ENCODE measurements at regions not wholly inside any gene's neighbourhood (a gene's known extent, or its start where the extent isn't known, plus 50 kb on each side); places are given as distances from the start of the nearest gene placed in this dataset.

DNA sequence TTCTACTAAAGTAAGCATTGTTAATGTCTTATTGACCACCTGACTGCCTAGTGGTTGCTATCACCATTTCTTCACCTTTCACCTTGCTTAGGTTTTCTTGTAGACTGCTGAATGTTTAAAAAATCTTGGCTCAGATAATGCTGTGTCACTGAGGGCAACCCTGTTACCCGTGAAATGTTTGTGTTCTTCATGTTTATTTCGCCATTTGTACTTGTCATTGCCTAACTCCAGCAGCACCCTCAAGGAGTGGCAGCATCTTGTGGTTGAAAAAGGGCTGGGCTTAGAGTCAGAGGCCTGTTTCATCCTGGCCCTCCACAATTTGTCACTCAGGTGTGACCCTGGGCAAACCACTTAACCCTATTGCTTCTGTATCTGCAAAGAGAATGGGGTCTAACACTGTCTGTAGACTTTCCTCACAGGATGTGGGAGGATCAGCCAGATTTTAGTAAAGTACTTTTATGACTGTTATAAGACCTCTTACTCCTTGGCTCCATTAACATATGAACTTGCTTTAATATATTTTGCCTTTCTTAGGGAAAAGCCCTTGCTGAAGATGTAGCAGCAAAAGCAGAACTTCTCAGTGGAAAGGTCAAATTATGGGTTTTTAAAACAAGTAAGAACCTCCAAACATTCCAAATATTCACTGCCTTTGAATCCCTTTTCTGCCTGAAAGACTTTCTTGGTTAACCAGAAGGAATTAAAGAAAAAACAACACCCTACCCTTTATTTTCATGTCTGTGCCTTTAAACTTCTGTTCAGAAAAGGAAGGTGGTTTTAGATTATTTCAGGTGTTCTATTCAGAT is 154.5 kb upstream of the C11orf87 start:
- no peak for DNase-seq (ENCODE audit: low spot score)

DNA sequence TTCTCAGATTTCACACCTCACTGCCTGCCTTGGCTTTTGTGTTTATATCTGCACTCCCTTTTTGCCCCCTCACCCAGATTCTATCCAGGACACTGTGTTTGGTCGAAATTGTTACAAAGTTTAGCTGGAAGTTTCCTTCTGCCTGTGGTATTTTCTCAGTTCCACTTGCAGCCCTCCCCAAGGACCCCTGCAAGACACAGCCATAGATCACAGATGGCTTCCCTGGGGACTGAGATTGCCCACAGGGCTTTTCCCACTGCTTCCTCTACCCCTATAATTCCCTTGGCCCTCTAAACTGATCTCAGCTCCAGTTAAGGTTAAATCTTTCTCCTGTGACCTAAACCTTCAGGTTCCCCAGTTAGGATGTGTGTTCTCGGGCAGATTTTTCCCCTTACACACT is 146.1 kb upstream of the C11orf87 start:
- no peak for DNase-seq (ENCODE audit: low spot score)

DNA sequence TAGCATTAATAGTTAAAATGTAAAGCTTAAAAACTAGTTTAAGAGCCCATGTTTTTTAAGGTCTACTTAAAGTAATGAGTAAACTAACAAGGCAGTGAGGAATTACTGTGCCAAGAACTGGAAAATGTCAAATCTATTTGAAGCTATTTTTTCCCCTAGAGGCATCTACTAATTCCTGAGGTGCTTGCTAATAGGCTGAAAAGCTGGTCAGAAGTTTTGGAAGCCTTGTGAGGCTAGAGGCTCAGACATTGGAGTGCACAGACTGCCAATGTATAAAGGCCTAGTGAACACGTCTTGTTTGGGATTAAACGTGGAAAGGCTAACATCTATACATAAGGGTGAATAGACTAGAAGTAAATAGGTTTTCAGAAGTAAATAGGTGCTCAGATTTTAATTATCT is 136.5 kb upstream of the C11orf87 start:
- DNase-seq (ENCODE audit: low spot score): no peak

DNA sequence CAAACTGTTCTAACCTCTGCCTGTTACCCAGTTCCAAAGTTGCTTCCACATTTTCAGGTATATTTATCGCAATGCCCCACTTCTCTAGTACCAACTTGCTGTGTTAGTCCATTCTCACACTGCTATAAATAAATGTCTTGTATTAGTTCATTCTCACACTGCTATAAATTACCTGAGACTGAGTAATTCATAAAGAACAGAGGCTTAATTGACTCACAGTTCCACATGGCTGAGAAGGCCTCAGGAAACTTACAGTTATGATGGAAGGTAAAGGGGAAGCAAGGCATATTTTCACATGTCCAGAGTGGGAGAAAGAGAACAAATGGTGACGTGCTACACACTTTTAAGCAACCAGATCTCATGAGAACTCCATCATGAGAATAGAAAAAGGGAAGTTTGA is 130.4 kb upstream of the C11orf87 start:
- no peak for DNase-seq (ENCODE audit: low spot score)

DNA sequence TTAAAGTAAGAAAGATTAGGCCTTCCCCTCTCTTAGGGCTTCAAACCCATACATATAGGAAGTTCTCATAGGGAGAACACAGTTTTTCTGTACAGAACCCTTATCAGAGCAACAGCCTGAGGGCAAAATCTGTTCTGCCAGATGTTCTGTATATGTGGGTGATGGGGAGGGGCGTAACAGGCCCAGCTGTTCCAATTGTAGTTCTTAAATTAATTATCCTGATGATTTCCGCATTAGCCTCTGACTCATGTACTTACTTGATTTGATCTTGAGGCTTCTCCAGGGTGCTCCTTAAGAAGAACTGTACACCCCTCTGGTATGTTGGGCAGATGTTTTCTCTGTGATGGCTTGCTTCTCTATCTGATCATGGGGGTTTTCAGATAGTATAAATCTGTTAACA is 123.1 kb upstream of the C11orf87 start:
- no peak for DNase-seq (ENCODE audit: low spot score)

DNA sequence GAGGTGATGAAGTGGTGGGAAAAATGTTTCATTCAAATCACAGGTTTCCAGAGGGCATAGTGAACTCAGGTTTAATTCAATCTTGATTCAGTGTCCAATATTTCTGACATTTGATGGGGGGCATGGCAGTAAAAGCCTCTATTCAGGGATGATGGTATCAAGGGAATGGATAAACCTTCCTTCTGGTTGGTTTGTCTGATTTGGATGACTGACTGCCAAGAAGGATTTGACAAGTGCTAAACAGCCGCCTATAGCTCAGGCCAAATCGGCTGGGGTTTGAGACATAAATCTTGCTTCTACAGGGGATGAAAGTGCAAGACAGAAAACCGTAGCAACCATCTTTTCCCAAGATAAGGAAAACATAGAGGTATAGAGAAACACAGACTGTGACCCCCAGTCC is 121.8 kb upstream of the C11orf87 start:
- DNase-seq (ENCODE audit: low spot score): no peak

DNA sequence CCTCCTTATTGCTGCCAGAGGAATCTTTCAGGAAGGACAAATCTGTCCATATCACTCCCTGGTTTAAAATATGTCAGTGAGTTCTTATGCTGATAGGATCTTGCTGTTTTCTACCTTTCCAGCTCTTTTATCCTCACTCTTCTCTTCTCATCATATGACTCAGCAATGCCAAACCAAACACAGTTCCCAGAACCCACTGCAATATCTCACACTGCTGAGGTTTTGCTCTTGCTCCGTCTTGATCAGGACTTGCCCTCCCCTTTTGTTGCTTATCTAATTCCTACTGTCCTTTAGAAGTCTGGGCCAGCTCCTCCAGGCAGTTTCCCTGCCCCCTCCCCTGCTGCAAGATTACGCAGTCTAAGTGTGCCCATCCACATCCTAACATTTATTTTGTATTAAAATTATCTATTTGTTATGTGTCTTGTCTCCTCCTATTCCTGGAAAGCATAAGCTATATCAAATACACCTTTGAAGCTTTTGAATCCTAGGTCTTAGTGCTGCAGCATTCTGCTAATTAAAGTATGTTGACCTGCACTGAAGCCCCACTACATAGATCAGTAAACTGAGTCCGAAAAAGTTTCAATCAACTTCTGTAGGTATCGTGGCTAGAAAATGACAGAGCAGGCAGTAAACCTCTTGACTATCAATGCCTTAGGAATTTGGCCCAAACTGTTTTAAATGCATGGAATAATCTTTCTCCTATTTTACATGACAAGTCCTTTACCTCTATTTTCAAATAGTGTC is 119.2 kb upstream of the C11orf87 start:
- DNase-seq (ENCODE audit: low spot score): no peak

DNA sequence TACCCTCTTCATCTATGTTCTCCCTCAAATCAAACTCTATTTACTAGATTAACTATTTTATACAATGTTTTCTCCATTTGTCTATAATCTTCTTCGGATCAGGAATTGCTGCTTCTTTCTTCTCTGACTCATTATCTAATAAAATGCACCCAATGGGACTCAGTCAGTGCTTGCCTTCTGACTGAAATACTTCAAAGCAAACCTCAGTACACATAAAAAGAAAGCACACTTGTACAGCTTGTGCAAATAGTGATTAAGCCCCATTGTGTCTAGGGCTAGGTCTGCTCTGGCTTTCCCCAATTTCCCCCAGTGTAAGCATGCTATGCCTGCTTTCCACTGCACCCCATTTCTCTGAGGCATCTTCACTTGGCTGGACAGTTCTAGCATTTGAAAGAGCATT is 118.6 kb upstream of the C11orf87 start:
- no peak for DNase-seq (ENCODE audit: low spot score)

DNA sequence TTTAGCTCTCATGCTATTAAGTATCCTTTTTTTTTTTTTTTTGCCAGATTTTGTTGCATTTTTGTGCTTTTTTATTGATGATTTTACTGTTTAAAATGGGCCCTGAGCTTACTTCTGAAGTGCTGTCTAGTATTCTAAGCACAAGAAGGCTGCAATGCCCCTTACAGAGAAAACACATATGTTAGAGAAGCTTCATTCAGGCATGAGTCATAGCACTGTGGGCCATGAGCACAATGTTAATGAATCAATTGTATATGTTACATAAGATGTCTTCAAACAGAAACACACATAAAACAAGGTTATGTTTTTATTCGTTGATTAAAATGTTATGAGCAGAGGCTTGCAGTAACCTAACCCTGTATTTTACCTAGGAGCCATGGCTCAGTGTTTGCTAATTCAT is 117.8 kb upstream of the C11orf87 start:
- no peak for DNase-seq (ENCODE audit: low spot score)

DNA sequence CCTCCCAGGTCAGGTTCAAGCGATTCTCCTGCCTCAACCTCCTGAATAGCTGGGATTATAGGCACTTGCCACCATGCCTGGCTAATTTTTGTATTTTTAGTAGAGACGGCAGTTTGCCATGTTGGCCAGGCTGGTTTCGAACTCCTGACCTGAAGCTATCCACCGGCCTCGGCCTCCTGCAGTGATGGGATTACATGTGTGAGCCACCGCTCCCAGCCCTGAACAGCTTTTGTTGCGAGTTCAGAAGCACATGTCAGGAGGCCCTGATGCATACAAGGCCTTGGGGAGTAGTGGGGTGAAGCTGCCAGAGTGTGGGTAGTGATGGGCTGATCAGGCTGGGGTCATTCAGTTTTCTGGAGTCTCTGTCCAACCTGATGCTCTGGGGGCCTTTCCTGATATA is 117.0 kb upstream of the C11orf87 start:
- DNase-seq (ENCODE audit: low spot score): no peak

DNA sequence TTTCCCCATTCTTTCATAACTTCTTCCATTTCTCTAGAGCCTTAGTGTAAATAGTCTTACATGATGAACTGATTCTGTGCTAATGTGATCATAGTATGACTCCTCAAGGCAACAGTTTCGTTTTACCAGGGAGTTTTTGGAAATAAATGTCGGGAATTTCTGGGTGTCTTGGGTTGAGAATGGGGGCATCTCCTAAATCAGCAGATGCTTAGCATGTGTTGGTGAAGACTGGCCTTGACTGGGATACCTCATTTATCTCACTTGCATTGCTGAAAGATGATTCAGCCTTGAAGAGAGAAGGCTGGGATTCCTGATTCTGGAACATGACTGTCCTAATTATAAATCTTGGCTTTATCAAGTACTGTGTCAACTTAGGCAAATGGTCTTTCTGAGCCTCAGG is 115.7 kb upstream of the C11orf87 start:
- no peak for DNase-seq (ENCODE audit: low spot score)

DNA sequence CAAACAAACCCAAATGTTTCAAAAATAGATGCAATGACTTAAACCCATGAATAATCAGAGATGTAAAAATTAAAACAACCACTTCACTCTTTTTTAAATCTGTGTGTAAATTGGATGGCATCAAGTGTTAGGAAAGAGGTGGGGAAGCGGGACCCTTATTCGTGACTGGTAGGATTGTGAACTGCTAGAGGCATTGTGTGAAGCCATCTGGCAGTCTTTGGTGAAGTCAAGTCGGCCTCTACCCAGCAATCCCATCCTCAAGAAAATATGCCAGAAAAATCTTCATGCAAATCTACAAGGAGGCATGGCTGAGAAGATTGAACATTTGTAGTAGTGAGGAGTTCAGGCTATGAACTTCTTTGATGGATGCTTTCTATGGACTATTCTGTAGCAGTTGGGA is 114.6 kb upstream of the C11orf87 start:
- no peak for DNase-seq (ENCODE audit: low spot score)

DNA sequence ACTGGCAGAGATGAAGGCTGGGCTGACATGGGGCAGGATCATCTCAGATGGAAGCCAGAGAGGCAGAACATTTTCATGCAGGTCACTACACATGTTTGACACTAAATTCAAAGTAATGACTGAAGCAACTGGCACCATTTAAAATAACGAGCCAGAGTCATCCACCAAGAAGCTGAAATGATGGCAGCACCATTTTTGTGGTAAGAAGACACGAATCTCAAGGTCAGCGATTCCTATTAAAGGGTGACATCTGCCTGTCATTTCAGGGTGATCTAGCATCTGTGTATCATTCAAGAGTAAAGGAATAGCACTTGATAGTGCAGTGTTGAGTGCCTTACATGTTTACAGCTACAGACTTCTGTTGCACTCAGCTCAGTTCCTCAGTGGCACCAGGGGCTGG is 113.4 kb upstream of the C11orf87 start:
- no peak for DNase-seq (ENCODE audit: low spot score)

DNA sequence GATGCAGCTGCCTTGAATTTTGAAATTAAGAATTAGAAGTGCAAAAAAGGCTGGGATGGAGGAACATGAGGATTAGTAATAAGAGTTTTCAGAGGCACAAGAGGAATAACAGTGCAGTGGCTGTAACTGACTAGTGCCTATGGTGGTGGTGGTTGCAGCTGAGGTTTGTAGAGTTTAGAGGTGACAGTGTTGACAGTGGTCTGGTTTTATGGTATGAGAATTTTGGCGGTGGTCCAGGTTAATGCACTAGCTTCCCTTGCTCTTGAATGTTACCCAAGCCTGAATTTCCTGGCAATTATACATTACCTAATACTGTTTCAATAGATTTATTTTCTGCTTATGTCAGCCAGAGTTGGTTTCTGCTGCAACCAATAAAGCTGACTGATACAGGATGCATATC is 112.8 kb upstream of the C11orf87 start:
- no peak for DNase-seq (ENCODE audit: low spot score)

DNA sequence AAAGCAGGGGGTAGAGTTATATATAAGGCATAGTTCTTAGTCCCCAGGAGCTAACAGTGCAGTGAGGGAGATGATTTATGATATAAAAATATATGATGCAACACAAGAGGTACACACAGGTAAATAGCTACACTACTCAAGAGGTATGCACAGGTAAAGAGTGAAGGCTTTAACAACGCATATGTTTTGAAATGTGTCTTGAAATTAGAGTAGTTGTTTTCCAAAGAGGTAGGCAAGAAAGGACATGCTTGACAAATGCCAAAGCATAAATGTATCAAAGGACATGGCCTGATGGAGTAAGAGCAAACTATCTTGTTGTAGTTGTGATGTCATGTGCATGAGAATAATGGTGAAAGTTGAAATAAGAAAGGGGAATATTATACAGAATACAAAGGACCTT is 104.3 kb upstream of the C11orf87 start:
- DNase-seq (ENCODE audit: low spot score): no peak

DNA sequence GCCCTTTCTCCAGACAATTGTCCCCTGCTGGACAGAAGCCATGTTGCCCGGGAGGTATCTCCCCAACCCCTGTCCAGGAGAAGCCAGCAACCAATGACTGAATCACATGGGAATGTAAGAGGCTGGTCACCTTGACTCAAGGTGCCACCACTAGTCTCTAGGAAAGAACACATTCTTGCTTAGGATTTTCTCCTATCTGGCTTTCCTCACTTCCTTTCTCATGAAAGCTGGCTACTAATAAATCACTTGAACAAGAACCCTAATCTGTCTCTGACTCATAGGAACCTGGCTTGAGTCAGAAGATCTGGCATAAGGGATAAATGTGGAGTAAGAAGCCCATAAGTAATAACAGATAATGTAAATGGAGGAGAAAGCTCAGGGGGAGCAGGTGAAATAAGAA is 101.4 kb upstream of the C11orf87 start:
- no peak for DNase-seq (ENCODE audit: low spot score)

DNA sequence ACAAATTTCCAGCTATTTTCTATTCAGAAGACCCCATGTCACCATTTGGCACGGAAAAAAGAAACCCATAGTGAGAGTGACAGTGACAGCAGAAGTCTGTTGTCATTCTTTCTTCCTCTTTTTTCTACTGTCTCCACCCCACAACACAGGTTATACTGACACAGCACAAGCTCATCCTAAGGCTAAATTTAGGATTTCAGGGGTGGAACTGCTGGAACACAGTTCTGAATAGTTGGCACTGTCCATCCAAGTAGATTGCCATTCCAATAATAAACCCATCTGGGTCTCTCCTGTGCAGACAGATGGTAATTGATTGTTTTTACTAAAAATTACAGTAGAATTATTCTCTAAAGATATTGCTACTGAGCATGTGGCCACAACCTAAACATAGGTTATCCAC is 95.2 kb upstream of the C11orf87 start:
- no peak for DNase-seq (ENCODE audit: low spot score)

DNA sequence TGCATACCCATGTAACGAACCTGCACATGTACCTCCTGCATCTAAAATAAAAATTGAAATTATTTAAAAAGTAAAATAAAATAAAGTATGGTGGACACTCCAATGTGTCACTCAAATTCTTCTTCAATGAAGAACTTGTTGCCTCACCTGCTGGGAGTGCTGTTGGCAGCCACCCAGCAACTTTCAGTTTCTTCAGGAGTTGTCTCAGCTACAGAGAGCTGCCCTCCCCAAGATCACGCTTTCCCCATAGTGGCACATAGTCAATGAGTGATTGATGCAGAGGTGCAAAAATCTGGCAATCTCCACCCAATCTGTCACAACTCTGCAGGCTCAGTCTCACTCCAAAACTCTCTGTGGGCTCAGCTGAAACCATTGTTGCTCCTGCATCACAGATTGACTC is 92.3 kb upstream of the C11orf87 start:
- no peak for DNase-seq (ENCODE audit: low spot score)

DNA sequence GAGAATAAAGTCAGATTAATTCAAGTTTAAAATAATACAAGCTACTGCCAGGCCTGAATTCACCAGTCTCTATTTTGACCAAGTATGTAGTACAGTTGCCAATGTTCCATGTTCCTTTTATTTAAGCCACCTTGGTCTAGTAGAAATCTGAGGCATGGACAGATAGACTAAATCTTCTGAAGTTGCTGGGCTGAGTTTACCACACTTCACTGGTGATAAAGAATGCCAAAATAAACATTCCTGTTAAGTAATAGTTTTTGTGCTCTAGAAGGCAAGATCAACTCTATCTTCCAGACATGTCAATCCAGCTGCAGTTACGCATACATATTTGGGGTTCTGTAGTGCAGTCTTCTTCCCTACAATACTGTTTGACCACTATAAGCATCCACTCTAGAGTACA is 83.9 kb upstream of the C11orf87 start:
- no peak for DNase-seq (ENCODE audit: low spot score)

DNA sequence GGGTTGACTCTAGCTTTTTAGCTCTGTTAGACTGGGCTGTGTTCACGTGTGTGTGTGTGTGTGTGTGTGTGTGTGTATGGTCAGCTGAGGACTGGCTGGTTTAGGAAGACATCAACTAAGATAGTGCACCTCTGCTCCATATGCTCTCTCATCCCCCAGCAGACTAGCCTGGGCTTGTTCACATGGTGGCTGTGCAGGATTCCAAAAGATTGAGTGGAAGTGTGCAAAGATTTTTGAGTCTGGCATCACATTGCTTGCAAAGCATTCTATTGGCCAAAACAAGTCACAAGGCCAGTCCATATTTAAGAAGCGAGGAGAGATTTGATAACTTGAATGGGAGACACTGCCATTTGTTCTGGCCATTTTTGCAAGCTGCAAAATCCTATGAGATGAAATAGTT is 79.7 kb upstream of the C11orf87 start:
- no peak for DNase-seq (ENCODE audit: low spot score)

DNA sequence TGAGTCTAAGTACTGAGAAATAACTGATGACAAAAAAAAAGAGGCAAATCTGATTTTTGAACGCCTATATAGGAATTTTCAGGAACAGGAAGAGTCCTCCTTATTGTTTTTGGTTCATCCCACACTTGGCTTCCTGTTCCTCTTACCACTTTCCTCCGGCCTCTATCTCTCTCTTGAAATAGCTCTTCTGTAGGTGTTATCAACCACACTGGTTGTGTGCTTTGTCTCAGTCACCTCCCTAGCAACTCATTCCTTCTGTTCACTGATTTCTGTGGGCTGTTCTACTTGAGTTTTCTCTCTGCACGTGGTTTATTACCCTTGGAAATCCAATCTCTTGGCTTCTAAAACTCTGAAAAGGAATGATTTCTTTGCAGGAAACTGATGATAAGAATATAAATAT is 78.7 kb upstream of the C11orf87 start:
- DNase-seq (ENCODE audit: low spot score): no peak

DNA sequence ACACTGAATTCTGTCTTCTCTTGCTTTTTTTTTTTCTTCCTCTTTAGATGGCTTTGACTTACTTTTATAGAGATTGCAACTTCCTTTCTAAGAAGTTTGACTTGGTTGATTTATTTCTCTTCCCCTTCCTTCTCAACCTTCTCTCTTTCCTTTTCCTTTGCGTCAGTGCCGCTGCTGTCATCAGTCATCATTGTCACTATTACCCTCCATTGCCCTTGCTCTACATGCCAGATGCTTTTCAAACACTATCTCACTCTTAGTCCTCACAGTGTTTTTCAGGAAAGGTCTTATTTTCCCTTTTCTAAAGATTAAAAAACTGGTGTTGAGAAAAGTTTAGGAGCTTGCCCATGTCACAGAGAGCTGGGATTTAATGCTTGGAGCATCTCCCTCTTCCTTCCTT is 74.7 kb upstream of the C11orf87 start:
- no peak for DNase-seq (ENCODE audit: low spot score)

DNA sequence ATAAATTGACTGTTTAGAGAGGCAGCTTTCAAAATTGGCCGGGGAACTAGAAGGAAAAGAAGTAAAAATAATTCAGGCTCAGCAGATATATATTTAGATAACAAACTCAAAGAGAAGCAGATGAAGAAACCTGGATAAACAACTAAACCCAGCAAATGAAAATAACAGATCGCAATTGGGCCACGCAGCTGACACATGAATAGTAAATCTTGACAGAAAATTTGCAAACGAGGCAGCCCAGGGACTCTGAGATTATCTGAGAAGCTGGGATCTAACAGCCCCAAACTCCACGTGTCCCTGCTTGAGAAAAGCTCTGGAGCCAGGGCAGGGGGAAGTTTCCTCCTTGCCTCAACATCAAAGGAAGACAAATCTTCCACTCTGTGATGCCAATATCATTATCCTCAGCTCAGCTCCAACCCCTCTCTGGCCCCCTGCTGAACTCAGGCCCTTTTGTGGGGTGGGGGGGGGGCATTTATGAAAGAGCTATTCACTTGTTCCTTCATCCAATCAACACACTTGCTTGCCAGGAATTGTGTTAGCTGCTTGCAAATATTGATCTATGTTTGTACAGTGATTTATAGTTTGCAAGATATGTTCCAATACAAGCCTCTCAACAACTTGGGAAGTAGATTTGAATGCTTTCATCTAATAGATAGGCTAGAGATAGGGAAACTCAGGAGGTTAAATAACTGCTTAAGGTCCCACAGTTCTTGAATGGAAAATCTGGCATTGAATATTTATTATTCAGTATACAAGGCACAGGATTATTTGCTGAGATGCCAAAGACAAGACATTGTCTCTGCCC is 72.5 kb upstream of the C11orf87 start:
- DNase-seq (ENCODE audit: low spot score): no peak
